Neuronal stem cell (in vitro differentiated cells): ENCODE measurements at regions not wholly inside any gene's neighbourhood (a gene's known extent, or its start where the extent isn't known, plus 50 kb on each side); places are given as distances from the start of the nearest gene placed in this dataset.
"Not testable (repeated sequence)": the region's sequence is repeated elsewhere in the genome, so short reads cannot be mapped to it uniquely, and the experiment has no call there.

Source experiments
- DNase-seq: peaks from one replicate; pipeline ENCODE4 v3.0.0-alpha.2; 2013; ENCODE audit warnings: low spot score
- H2AFZ ChIP-seq: one replicate; pipeline ENCODE4 v1.6.1; 2013; ENCODE audit warnings: mild to moderate bottlenecking, low read length, inconsistent platforms
- H2AK5ac ChIP-seq: 2 replicates; pipeline ENCODE4 v1.6.1; 2013; ENCODE audit warnings: low read depth, mild to moderate bottlenecking, inconsistent platforms, low read length, moderate library complexity, mixed read lengths
- H2BK120ac ChIP-seq: 2 replicates; pipeline ENCODE4 v1.6.1; 2013; ENCODE audit warnings: low read depth, mild to moderate bottlenecking, inconsistent platforms, low read length, moderate library complexity, mixed read lengths
- H2BK12ac ChIP-seq: one replicate; pipeline ENCODE4 v1.6.1; 2013; ENCODE audit warnings: low read length, inconsistent platforms
- H2BK15ac ChIP-seq: 2 replicates; pipeline ENCODE4 v1.6.1; 2013; ENCODE audit warnings: mild to moderate bottlenecking, low read length, inconsistent platforms, mixed read lengths
- H2BK5ac ChIP-seq: one replicate; pipeline ENCODE4 v1.6.1; 2013; ENCODE audit warnings: inconsistent platforms, mild to moderate bottlenecking, low read length, moderate library complexity
- H3K14ac ChIP-seq: one replicate; pipeline ENCODE4 v1.6.1; 2013; ENCODE audit warnings: low read length, inconsistent platforms
- H3K18ac ChIP-seq: 2 replicates; pipeline ENCODE4 v1.6.1; 2013; ENCODE audit warnings: low read length, inconsistent platforms
- H3K23ac ChIP-seq: 2 replicates; pipeline ENCODE4 v1.6.1; 2013; ENCODE audit warnings: low read depth, mild to moderate bottlenecking, mixed read lengths, low read length, inconsistent platforms; ENCODE audit not compliant: poor library complexity
- H3K27ac ChIP-seq: replicated peaks from 3 replicates; pipeline ENCODE4 v1.5.1; 2013; ENCODE audit warnings: low read length, inconsistent platforms
- H3K27me3 ChIP-seq, 3 experiments: 2 replicates each; pipeline ENCODE4 v1.6.1; 2013; ENCODE audit warnings: low read length in 3 of 3, mild to moderate bottlenecking in 2 of 3, inconsistent platforms in 1 of 3, low read depth in 1 of 3, mixed read lengths in 1 of 3, moderate library complexity in 1 of 3; ENCODE audit not compliant: control insufficient read depth in 3 of 3, insufficient read depth in 3 of 3
- H3K36me3 ChIP-seq, 2 donors: replicated peaks in 1 of 2; 2 replicates each; pipeline ENCODE4 v1.6.1; 2013; ENCODE audit warnings: low read length in 2 of 2; ENCODE audit not compliant: control insufficient read depth in 2 of 2, insufficient read depth in 2 of 2
- H3K4ac ChIP-seq: 2 replicates; pipeline ENCODE4 v1.6.1; 2013; ENCODE audit warnings: inconsistent platforms, mild to moderate bottlenecking, low read length, moderate library complexity
- H3K4me1 ChIP-seq, 2 donors: 1 replicate in 1 of 2; 2 replicates in 1 of 2; pipeline ENCODE4 v1.6.1; 2013; ENCODE audit warnings: low read length in 2 of 2, low read depth in 1 of 2; ENCODE audit not compliant: control insufficient read depth in 2 of 2, insufficient read depth in 1 of 2
- H3K4me2 ChIP-seq: one replicate; pipeline ENCODE4 v1.6.1; 2013; ENCODE audit warnings: mild to moderate bottlenecking, low read length, inconsistent platforms; ENCODE audit not compliant: insufficient read depth, poor library complexity, severe bottlenecking
- H3K4me3 ChIP-seq, 2 donors: 2 replicates each; pipeline ENCODE4 v1.5.1; 2013; ENCODE audit warnings: low read length in 2 of 2, mild to moderate bottlenecking in 2 of 2, inconsistent platforms in 1 of 2, moderate library complexity in 1 of 2
- H3K79me1 ChIP-seq: one replicate; pipeline ENCODE4 v1.6.1; 2013; ENCODE audit warnings: low read depth, mild to moderate bottlenecking, inconsistent platforms, low read length, moderate library complexity
- H3K9ac ChIP-seq: one replicate; pipeline ENCODE4 v1.6.1; 2013; ENCODE audit warnings: mild to moderate bottlenecking, low read depth, low read length, inconsistent platforms; ENCODE audit not compliant: poor library complexity
- H3K9me3 ChIP-seq, 2 donors: replicated peaks in 1 of 2; 2 replicates each; pipeline versions ENCODE3 to v1.6.1; 2013; ENCODE audit warnings: low read length in 2 of 2, mild to moderate bottlenecking in 2 of 2, inconsistent platforms in 1 of 2, low read depth in 1 of 2, mixed read lengths in 1 of 2, moderate library complexity in 1 of 2; ENCODE audit not compliant: control insufficient read depth in 2 of 2, insufficient read depth in 1 of 2
- H4K8ac ChIP-seq: one replicate; pipeline ENCODE4 v1.6.1; 2013; ENCODE audit warnings: low read depth, mild to moderate bottlenecking, inconsistent platforms, low read length, moderate library complexity
- H4K91ac ChIP-seq: one replicate; pipeline ENCODE4 v1.6.1; 2013; ENCODE audit warnings: low read length, low read depth, mild to moderate bottlenecking, inconsistent platforms; ENCODE audit not compliant: poor library complexity
- WGBS, 2 donors: extraction: QIAGEN DNeasy Blood & Tissue Kit; methylation state at CpG; one replicate each; pipeline ENCODE4 v1.1.7; 2013; ENCODE audit warnings: missing lambda C conversion rate in 2 of 2, mixed read lengths in 1 of 2; ENCODE audit not compliant: insufficient read length in 2 of 2, insufficient replicate concordance in 1 of 2; ENCODE audit errors: extremely low coverage in 2 of 2; 5-methylcytosine and 5-hydroxymethylcytosine counted together

DNA sequence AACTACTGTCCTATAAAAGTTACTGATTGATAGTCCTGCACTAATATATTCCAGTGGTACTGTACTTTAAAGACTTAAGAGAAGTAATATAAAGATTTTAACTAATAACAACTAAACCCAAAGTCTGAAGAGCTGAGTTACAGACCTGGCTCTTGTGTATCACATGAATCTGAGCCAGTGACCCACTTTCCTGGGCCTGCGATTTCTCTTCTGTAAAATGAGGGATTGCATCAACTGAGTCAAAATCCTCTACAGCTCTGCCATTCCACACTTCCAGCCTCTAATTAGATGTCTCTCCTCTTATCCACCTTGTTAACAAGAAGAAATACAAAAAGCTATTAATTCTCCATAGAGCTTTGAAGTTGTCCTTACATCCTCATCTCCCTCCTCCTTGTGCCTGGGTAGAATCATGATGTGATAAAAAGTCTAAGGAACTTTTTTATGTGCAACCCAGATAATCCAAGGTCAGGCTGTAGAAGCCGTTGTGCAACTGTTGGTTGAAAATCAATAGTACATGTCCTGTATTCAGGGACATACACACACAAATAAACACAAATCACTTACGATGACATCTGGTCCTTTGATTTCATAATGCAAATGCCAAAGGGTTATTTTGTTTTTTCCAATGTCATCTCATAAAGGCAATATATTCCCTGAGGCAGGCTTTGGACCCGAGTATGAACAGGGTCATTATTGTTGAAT is 410.3 kb downstream of the KCNA4 start:
- Histone ChIP-seq H3K14ac (no peak overlapping the region), H4K8ac (no peak overlapping the region), H4K91ac (no peak overlapping the region), H2BK5ac (no peak overlapping the region), H3K4me2 (no peak overlapping the region), H3K79me1 (no peaks in the 10 kb centered on the region), H3K27ac (no peak overlapping the region), H2AK5ac (no peak overlapping the region), H2BK12ac (no peak overlapping the region), H3K4me3 (no peak overlapping the region), H3K4me1 (no peaks in the 10 kb centered on the region), H3K9me3 (no peaks in the 10 kb centered on the region), H3K27me3 (no peaks in the 10 kb centered on the region), H3K23ac (no peak overlapping the region), H3K9ac (no peak overlapping the region), H3K4ac (no peak overlapping the region), H2BK15ac (no peak overlapping the region), H3K18ac (no peak overlapping the region), H2AFZ (no peak overlapping the region), H2BK120ac (no peak overlapping the region), H3K36me3 (no peaks in the 10 kb centered on the region)
- no CpG with 5 or more reads among the region's 4 CpGs for WGBS, 2 donors
- DNase-seq = no peak

GRCh38 chr11:29600151-29600575 is 416.7 kb downstream of the KCNA4 start:
- not testable (repeated sequence) for H3K14ac ChIP-seq, H3K27me3 ChIP-seq, H3K4me1 ChIP-seq, H2BK12ac ChIP-seq, H3K9ac ChIP-seq, H2AK5ac ChIP-seq, H2BK15ac ChIP-seq, H4K8ac ChIP-seq, H3K4me2 ChIP-seq, H3K27ac ChIP-seq, H3K4ac ChIP-seq, DNase-seq, H2BK120ac ChIP-seq, H2BK5ac ChIP-seq, H2AFZ ChIP-seq, H3K9me3 ChIP-seq, H3K4me3 ChIP-seq, H3K23ac ChIP-seq, H3K36me3 ChIP-seq, H3K79me1 ChIP-seq, H3K18ac ChIP-seq, H4K91ac ChIP-seq
- WGBS, 2 donors = no CpG with 5 or more reads among the region's 27 CpGs

DNA sequence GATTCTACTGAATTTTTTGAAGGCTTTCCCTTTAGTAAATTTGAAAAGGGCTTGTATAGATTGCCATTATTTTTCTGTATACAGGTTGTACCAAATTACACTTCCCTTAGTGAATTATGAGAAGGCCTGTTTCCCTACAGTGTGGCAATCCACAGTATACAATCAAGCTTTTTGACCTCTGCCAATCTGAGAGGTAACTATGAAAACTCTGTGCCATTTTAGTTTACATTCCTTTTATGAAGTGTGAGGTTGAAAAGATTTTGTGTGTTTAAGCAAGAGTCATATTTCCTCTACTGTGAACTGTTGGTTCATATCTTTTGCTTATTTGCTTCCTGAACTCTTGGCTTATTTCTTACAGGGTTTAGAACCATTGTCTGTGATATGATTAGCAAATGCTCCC is 432.5 kb downstream of the KCNA4 start:
- no peak overlapping the region for H3K14ac ChIP-seq
- no peak overlapping the region for H3K18ac ChIP-seq
- H3K36me3 ChIP-seq = no peaks in the 10 kb centered on the region
- no peak for DNase-seq
- H3K9me3 ChIP-seq = no peaks in the 10 kb centered on the region
- no peak overlapping the region for H3K23ac ChIP-seq
- H2BK12ac ChIP-seq = no peak overlapping the region
- H3K27me3 ChIP-seq = no peaks in the 10 kb centered on the region
- H3K4me2 ChIP-seq = no peak overlapping the region
- no peak overlapping the region for H2AFZ ChIP-seq
- H4K8ac ChIP-seq = no peak overlapping the region
- no peak overlapping the region for H2BK15ac ChIP-seq
- no peak overlapping the region for H2AK5ac ChIP-seq
- no peaks in the 10 kb centered on the region for H3K4me1 ChIP-seq
- H3K27ac ChIP-seq = no peak overlapping the region
- no peak overlapping the region for H3K4me3 ChIP-seq
- H2BK5ac ChIP-seq = no peak overlapping the region
- H3K79me1 ChIP-seq = no peaks in the 10 kb centered on the region
- H3K9ac ChIP-seq = no peak overlapping the region
- no peak overlapping the region for H2BK120ac ChIP-seq
- H3K4ac ChIP-seq = no peak overlapping the region
- no peak overlapping the region for H4K91ac ChIP-seq

- Histone ChIP-seq H2BK5ac (no peak overlapping the region), H2BK120ac (no peak overlapping the region), H3K27ac (no peak overlapping the region), H3K9ac (no peak overlapping the region), H3K4ac (no peak overlapping the region), H3K27me3 (no peaks in the 10 kb centered on the region), H3K36me3 (no peaks in the 10 kb centered on the region), H3K23ac (no peak overlapping the region), H3K79me1 (no peaks in the 10 kb centered on the region), H2BK12ac (no peak overlapping the region), H3K18ac (no peak overlapping the region), H2BK15ac (no peak overlapping the region), H3K4me1 (no peaks in the 10 kb centered on the region), H2AK5ac (no peak overlapping the region), H3K9me3 (no peaks in the 10 kb centered on the region), H2AFZ (no peak overlapping the region), H4K8ac (no peak overlapping the region), H3K4me2 (no peak overlapping the region), H3K14ac (no peak overlapping the region), H4K91ac (no peak overlapping the region), H3K4me3 (no peak overlapping the region)
- WGBS, 2 donors = no CpG with 5 or more reads among the region's 2 CpGs
- DNase-seq = no peak
These were observed 438.0 kb downstream of the KCNA4 start for GRCh38 chr11:29578806-29579205.
